ENCODE measurements at regions not wholly inside any gene's neighbourhood (a gene's known extent, or its start where the extent isn't known, plus 50 kb on each side); places are given as distances from the start of the nearest gene placed in this dataset.
"Not testable (repeated sequence)": the region's sequence is repeated elsewhere in the genome, so short reads cannot be mapped to it uniquely, and the experiment has no call there.

GRCh38 chr17:69669441-69670178 lies 255.1 kb downstream of the MAP2K6 start:
- in situ Hi-C loops (cut with HindIII; ENCODE audit: low sequenced_read_pairs), result no loop called here

GRCh38 chr17:69672924-69673323 lies 258.4 kb downstream of the MAP2K6 start:
- in situ Hi-C loops (cut with HindIII; ENCODE audit: low sequenced_read_pairs), result no loop called here

GRCh38 chr17:69677130-69677529 lies 262.6 kb downstream of the MAP2K6 start:
- in situ Hi-C loops (cut with HindIII; ENCODE audit: low sequenced_read_pairs), result no loop called here

GRCh38 chr17:69678206-69678605 lies 263.7 kb downstream of the MAP2K6 start:
- in situ Hi-C loops (cut with HindIII; ENCODE audit: low sequenced_read_pairs), result no loop called here

GRCh38 chr17:69679829-69680228 lies 265.3 kb downstream of the MAP2K6 start:
- in situ Hi-C loops (cut with HindIII; ENCODE audit: low sequenced_read_pairs), result no loop called here

- in situ Hi-C loops (cut with HindIII; ENCODE audit: low sequenced_read_pairs), result no loop called here
These were observed 269.8 kb downstream of the MAP2K6 start for GRCh38 chr17:69684251-69684650.

- in situ Hi-C loops (cut with HindIII; ENCODE audit: low sequenced_read_pairs), result not testable (repeated sequence)
These were observed 270.7 kb downstream of the MAP2K6 start for GRCh38 chr17:69685150-69685549.

- in situ Hi-C loops (cut with HindIII; ENCODE audit: low sequenced_read_pairs), result no loop called here
These were observed 276.0 kb downstream of the MAP2K6 start for GRCh38 chr17:69690531-69690930.

GRCh38 chr17:69692171-69692570 lies 277.7 kb downstream of the MAP2K6 start:
- in situ Hi-C loops (cut with HindIII; ENCODE audit: low sequenced_read_pairs), result no loop called here

- in situ Hi-C loops (cut with HindIII; ENCODE audit: low sequenced_read_pairs), result no loop called here
These were observed 281.1 kb downstream of the MAP2K6 start for GRCh38 chr17:69695646-69696045.

- in situ Hi-C loops (cut with HindIII; ENCODE audit: low sequenced_read_pairs), result no loop called here
These were observed 282.2 kb downstream of the MAP2K6 start for GRCh38 chr17:69696650-69697049.

- in situ Hi-C loops (cut with HindIII; ENCODE audit: low sequenced_read_pairs), result not testable (repeated sequence)
These were observed 283.9 kb downstream of the MAP2K6 start for GRCh38 chr17:69698352-69698751.

GRCh38 chr17:69702078-69702477 lies 287.6 kb downstream of the MAP2K6 start:
- in situ Hi-C loops (cut with HindIII; ENCODE audit: low sequenced_read_pairs), result no loop called here

- in situ Hi-C loops (cut with HindIII; ENCODE audit: low sequenced_read_pairs), result no loop called here
These were observed 289.3 kb downstream of the MAP2K6 start for GRCh38 chr17:69703751-69704150.

- in situ Hi-C loops (cut with HindIII; ENCODE audit: low sequenced_read_pairs), result no loop called here
These were observed 290.4 kb downstream of the MAP2K6 start for GRCh38 chr17:69704935-69705334.

- in situ Hi-C loops (cut with HindIII; ENCODE audit: low sequenced_read_pairs), result no loop called here
These were observed 291.6 kb downstream of the MAP2K6 start for GRCh38 chr17:69706127-69706526.

- in situ Hi-C loops (cut with HindIII; ENCODE audit: low sequenced_read_pairs), result no loop called here
These were observed 294.9 kb downstream of the MAP2K6 start for GRCh38 chr17:69709441-69709840.

- in situ Hi-C loops (cut with HindIII; ENCODE audit: low sequenced_read_pairs), result no loop called here
These were observed 296.4 kb downstream of the MAP2K6 start for GRCh38 chr17:69710926-69711325.

- in situ Hi-C loops (cut with HindIII; ENCODE audit: low sequenced_read_pairs), result no loop called here
These were observed 297.0 kb downstream of the MAP2K6 start for GRCh38 chr17:69711541-69711940.

- in situ Hi-C loops (cut with HindIII; ENCODE audit: low sequenced_read_pairs), result no loop called here
These were observed 298.4 kb downstream of the MAP2K6 start for GRCh38 chr17:69712801-69713311.

GRCh38 chr17:69713815-69714214 lies 299.3 kb downstream of the MAP2K6 start:
- in situ Hi-C loops (cut with HindIII; ENCODE audit: low sequenced_read_pairs), result no loop called here

- in situ Hi-C loops (cut with HindIII; ENCODE audit: low sequenced_read_pairs), result no loop called here
These were observed 300.2 kb downstream of the MAP2K6 start for GRCh38 chr17:69714669-69715068.

- in situ Hi-C loops (cut with HindIII; ENCODE audit: low sequenced_read_pairs), result no loop called here
These were observed 301.2 kb downstream of the MAP2K6 start for GRCh38 chr17:69715656-69716055.
